Endothelial cell of umbilical vein (primary cell): ENCODE measurements at regions not wholly inside any gene's neighbourhood (a gene's known extent, or its start where the extent isn't known, plus 50 kb on each side); places are given as distances from the start of the nearest gene placed in this dataset.

Source experiments
- BruUV-seq: library from RNA; stranded (reverse); fragments of 400-500 nt; replicated peaks from 2 replicates; lab custom pipeline; 2021; lab: Mats Ljungman, UMichigan
- CTCF ChIA-PET: fragments of 300-600, 350-600 bp; sonication (Branson Sonifier 250); formaldehyde crosslinking; loops from one replicate; lab custom pipeline; 2021; ENCODE audit warnings: antibody characterized with exemption, inconsistent platforms; lab: Charles Lee
- POLR2A ChIA-PET: fragments of 300-600, 350-600 bp; sonication (Branson Sonifier 250); formaldehyde crosslinking; loops from one replicate; lab custom pipeline; 2021; ENCODE audit warnings: antibody characterized with exemption, inconsistent platforms; lab: Charles Lee
- DNase-seq: peaks from one replicate; pipeline ENCODE4 v3.0.0-alpha.2; 2011; ENCODE audit warnings: low read depth, low spot score
- FAIRE-seq: peaks from 2 replicates; lab custom pipeline; 2011; peaks lifted over from hg19 to GRCh38; lab: Jason Lieb, UNC
- H2AFZ ChIP-seq: 2 replicates; pipeline ENCODE4 v1.6.0; 2012; ENCODE audit warnings: low read depth, low read length, control low read depth, inconsistent platforms
- H3K27ac ChIP-seq: 2 replicates; pipeline ENCODE4 v1.5.1; 2011; ENCODE audit warnings: low read depth, mild to moderate bottlenecking, control low read depth, low read length, moderate library complexity; ENCODE audit not compliant: insufficient read depth
- H3K27me3 ChIP-seq, 2 experiments: 2 replicates each; pipeline versions ENCODE4 v1.6.0 to v1.6.1; 2011; ENCODE audit warnings: low read length in 2 of 2, mixed read lengths in 1 of 2; ENCODE audit not compliant: control insufficient read depth in 2 of 2, insufficient read depth in 2 of 2
- H3K36me3 ChIP-seq, 2 experiments: 2 replicates in 1 of 2; 3 replicates in 1 of 2; pipeline ENCODE4 v1.5.1; 2011; ENCODE audit warnings: low read length in 2 of 2, mild to moderate bottlenecking in 1 of 2, moderate library complexity in 1 of 2; ENCODE audit not compliant: control insufficient read depth in 2 of 2, insufficient read depth in 2 of 2; ENCODE audit errors: extremely low read depth in 1 of 2
- H3K4me1 ChIP-seq: 3 replicates; pipeline ENCODE4 v1.5.1; 2011; ENCODE audit warnings: mild to moderate bottlenecking, low read length; ENCODE audit not compliant: control insufficient read depth, insufficient read depth; ENCODE audit errors: extremely low read depth
- H3K4me2 ChIP-seq: 2 replicates; pipeline ENCODE4 v1.6.1; 2011; ENCODE audit warnings: low read length, control low read depth, mixed read lengths; ENCODE audit not compliant: insufficient read depth
- H3K4me3 ChIP-seq, 3 experiments: fragments of 200-600 bp in 1 of 3; sonication (generic), shearing (Covaris generic) in 1 of 3; replicated peaks in 1 of 3; 2 replicates each; pipeline ENCODE4 v1.5.1; 2011 to 2016; ENCODE audit warnings: control low read depth in 3 of 3, low read length in 3 of 3, mild to moderate bottlenecking in 2 of 3, inconsistent platforms in 1 of 3, low read depth in 1 of 3, moderate library complexity in 1 of 3; ENCODE audit not compliant: insufficient read depth in 1 of 3
- H3K79me2 ChIP-seq: 2 replicates; pipeline ENCODE4 v1.6.0; 2012; ENCODE audit warnings: low read length, inconsistent platforms; ENCODE audit not compliant: control insufficient read depth, insufficient read depth
- H3K9ac ChIP-seq: replicated peaks from 2 replicates; pipeline ENCODE3; 2011; ENCODE audit warnings: low read length, control low read depth; ENCODE audit not compliant: insufficient read depth; ENCODE audit errors: extremely low read depth
- H3K9me1 ChIP-seq: replicated peaks from 3 replicates; pipeline ENCODE4 v1.6.0; 2011; ENCODE audit warnings: mild to moderate bottlenecking, low read length; ENCODE audit not compliant: control insufficient read depth, insufficient read depth; ENCODE audit errors: extremely low read depth
- H3K9me3 ChIP-seq: replicated peaks from 2 replicates; pipeline ENCODE4 v1.5.1; 2012; ENCODE audit warnings: low read length, inconsistent platforms; ENCODE audit not compliant: control insufficient read depth, insufficient read depth
- H4K20me1 ChIP-seq: replicated peaks from 2 replicates; pipeline ENCODE3; 2011; ENCODE audit warnings: mild to moderate bottlenecking, low read length; ENCODE audit not compliant: control insufficient read depth, insufficient read depth; ENCODE audit errors: extremely low read depth
- EZH2 ChIP-seq: IDR thresholded peaks from 2 replicates; pipeline ENCODE4 v1.6.1; 2012; ENCODE audit warnings: borderline replicate concordance, low read depth, mild to moderate bottlenecking, moderate library complexity, low read length, inconsistent platforms; ENCODE audit not compliant: severe bottlenecking
- FOS ChIP-seq: IDR thresholded peaks from 2 replicates; pipeline ENCODE4 v1.6.1; 2011; ENCODE audit warnings: mild to moderate bottlenecking, low read length, moderate library complexity, borderline replicate concordance; ENCODE audit not compliant: insufficient read depth
- GATA2 ChIP-seq: IDR thresholded peaks from 2 replicates; pipeline ENCODE4 v1.7.0; 2011; ENCODE audit warnings: low read depth, mild to moderate bottlenecking, moderate library complexity, mixed read lengths, low read length; ENCODE audit not compliant: insufficient read length, insufficient read depth
- JUN ChIP-seq: IDR thresholded peaks from 2 replicates; pipeline ENCODE4 v1.6.1; 2011; ENCODE audit warnings: borderline replicate concordance, low read depth; ENCODE audit not compliant: insufficient read length, insufficient read depth
- MAX ChIP-seq: IDR thresholded peaks from 2 replicates; pipeline ENCODE4 v1.6.1; 2011; ENCODE audit not compliant: insufficient read depth, insufficient read length
- MYC ChIP-seq: IDR thresholded peaks from one replicate; pipeline ENCODE4 v1.6.1; 2011; ENCODE audit warnings: mild to moderate bottlenecking, low read depth, low read length
- POLR2A ChIP-seq: IDR thresholded peaks from 2 replicates; pipeline ENCODE4 v1.6.1; 2012; ENCODE audit warnings: low read depth, mild to moderate bottlenecking, control low read depth, low read length
- POLR2AphosphoS5 ChIP-seq: IDR thresholded peaks from 2 replicates; pipeline ENCODE4 v1.6.1; 2012; ENCODE audit warnings: low read depth, mild to moderate bottlenecking, control low read depth, low read length, moderate library complexity; ENCODE audit not compliant: insufficient read depth
- dilution Hi-C: fragments of 300-500 bp; cut with MboI; formaldehyde crosslinking; loops from one replicate; pipeline ENCODE4 v1.15.0; 2019; ENCODE audit warnings: low sequenced_read_pairs; ENCODE audit not compliant: extremely low pct_ligation_motif_present
- intact Hi-C: fragments of 100-400 bp; cut with micrococcal nuclease; formaldehyde crosslinking; loops from one replicate; pipeline ENCODE4 v1.10.0; 2022
- TF ChIP-seq, protein P1 (sequence below), 2 donors: IDR thresholded peaks; 1 replicate in 1 of 2; 2 replicates in 1 of 2; pipeline ENCODE4 v1.5.1; 2011; ENCODE audit warnings: low read length in 2 of 2, mild to moderate bottlenecking in 2 of 2, moderate library complexity in 2 of 2, control low read depth in 1 of 2, inconsistent platforms in 1 of 2, low read depth in 1 of 2; ENCODE audit not compliant: insufficient read depth in 1 of 2; ENCODE audit errors: extremely low read depth in 1 of 2

DNA sequence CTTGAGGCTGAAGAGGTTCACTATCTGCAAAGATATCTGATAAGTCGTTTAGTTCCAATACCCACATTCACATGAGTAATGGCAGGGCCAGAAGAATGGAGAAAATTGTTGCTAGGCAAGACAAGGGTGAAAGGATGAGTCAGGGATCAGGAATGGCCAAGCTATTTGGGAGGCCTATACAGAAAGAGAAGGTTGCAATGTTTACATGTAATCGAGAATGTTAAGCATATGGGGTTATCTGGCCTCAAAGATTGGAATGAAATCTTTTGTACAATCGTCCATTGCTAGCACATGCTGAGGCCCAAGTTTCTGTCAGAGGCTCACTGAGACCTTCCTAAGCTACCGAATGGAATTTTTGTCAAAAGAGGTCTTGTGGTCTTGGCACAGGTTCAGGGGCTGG lies 299.9 kb upstream of the PLD5 start:
- intact Hi-C loops = no loop called here
- Histone ChIP-seq H3K9me1 (no peaks in the 10 kb centered on the region), H3K4me1 (no peaks in the 10 kb centered on the region), H3K9ac (no peak overlapping the region), H3K27me3 (no peaks in the 10 kb centered on the region), H3K4me3 (no peak overlapping the region), H3K9me3 (peaks cover 1% of the 10 kb centered on the region), H4K20me1 (no peaks in the 10 kb centered on the region), H2AFZ (no peak overlapping the region), H3K36me3 (no peaks in the 10 kb centered on the region), H3K27ac (no peak overlapping the region), H3K4me2 (no peak overlapping the region), H3K79me2 (no peaks in the 10 kb centered on the region)
- BruUV-seq = no TSS peak
- TF ChIP-seq FOS (no peak), JUN (no peak), EZH2 (no peak), MYC (no peak), POLR2A (no peak), MAX (no peak), GATA2 (no peak), POLR2AphosphoS5 (no peak)
- TF ChIP-seq, protein P1, sequence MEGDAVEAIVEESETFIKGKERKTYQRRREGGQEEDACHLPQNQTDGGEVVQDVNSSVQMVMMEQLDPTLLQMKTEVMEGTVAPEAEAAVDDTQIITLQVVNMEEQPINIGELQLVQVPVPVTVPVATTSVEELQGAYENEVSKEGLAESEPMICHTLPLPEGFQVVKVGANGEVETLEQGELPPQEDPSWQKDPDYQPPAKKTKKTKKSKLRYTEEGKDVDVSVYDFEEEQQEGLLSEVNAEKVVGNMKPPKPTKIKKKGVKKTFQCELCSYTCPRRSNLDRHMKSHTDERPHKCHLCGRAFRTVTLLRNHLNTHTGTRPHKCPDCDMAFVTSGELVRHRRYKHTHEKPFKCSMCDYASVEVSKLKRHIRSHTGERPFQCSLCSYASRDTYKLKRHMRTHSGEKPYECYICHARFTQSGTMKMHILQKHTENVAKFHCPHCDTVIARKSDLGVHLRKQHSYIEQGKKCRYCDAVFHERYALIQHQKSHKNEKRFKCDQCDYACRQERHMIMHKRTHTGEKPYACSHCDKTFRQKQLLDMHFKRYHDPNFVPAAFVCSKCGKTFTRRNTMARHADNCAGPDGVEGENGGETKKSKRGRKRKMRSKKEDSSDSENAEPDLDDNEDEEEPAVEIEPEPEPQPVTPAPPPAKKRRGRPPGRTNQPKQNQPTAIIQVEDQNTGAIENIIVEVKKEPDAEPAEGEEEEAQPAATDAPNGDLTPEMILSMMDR (IDR thresholded peaks at IDR 0.05; ENCODE audit: extremely low read depth in 1 of 2, insufficient read depth in 1 of 2, low read depth in 1 of 2, low read length in 2 of 2) = no peak
- ChIA-PET POLR2A (no interaction called here), CTCF (no interaction called here)
- DNase-seq = no peak
- FAIRE-seq = no peak
- dilution Hi-C loops = no loop called here
